Tibial artery (tissue), 4 donors: ENCODE measurements at regions not wholly inside any gene's neighbourhood (a gene's known extent, or its start where the extent isn't known, plus 50 kb on each side); places are given as distances from the start of the nearest gene placed in this dataset.

Experiments
- DNase-seq, 2 donors: peaks; one replicate each; pipeline ENCODE4 v3.0.0-alpha.2; 2019
- H3K27ac ChIP-seq, 2 donors: fragments of 200-600 bp; sonication (generic) in 1 of 2; 1 replicate in 1 of 2; 2 replicates in 1 of 2; pipeline ENCODE4 v1.5.1; 2018 to 2019; ENCODE audit warnings: mild to moderate bottlenecking in 1 of 2
- H3K27me3 ChIP-seq, 2 donors: fragments of 200-600 bp; sonication (generic) in 1 of 2; one replicate each; pipeline versions ENCODE4 v1.5.1 to v1.6.0; 2016 to 2019
- H3K36me3 ChIP-seq, 3 donors: fragments of 200-600 bp; sonication (generic) in 2 of 3; one replicate each; pipeline ENCODE4 v1.5.1; 2016 to 2019; ENCODE audit warnings: mild to moderate bottlenecking in 2 of 3
- H3K4me1 ChIP-seq, 4 donors: fragments of 200-600 bp; sonication (generic) in 2 of 4; 1 replicate in 3 of 4; 2 replicates in 1 of 4; pipeline ENCODE4 v1.5.1; 2016 to 2019
- H3K4me3 ChIP-seq, 2 donors: fragments of 200-600 bp; sonication (generic) in 1 of 2; 1 replicate in 1 of 2; 2 replicates in 1 of 2; pipeline ENCODE4 v1.5.1; 2018 to 2019; ENCODE audit warnings: mild to moderate bottlenecking in 2 of 2
- H3K9me3 ChIP-seq, 3 donors: fragments of 200-600 bp; sonication (generic) in 1 of 3; one replicate each; pipeline ENCODE4 v1.5.1; 2016 to 2019
- CTCF ChIP-seq, 2 experiments: fragments of 200-600 bp in 1 of 2; fragments of 450-650 bp in 1 of 2; IDR thresholded peaks; one replicate each; pipeline ENCODE4 v1.5.1; 2017 to 2019; ENCODE audit warnings: antibody characterized with exemption in 2 of 2, mild to moderate bottlenecking in 1 of 2, moderate library complexity in 1 of 2
- intact Hi-C: fragments of 100-400 bp; cut with DNase I; formaldehyde crosslinking; loops from one replicate; pipeline ENCODE4 v1.15.0; 2023; ENCODE audit warnings: low total_unique reads

GRCh38 chr3:145639875-145640274 is 521.1 kb downstream of the PLOD2 start:
- H3K4me1 ChIP-seq = no peaks in the 10 kb centered on the region
- H3K27ac ChIP-seq = no peak overlapping the region
- no peaks in the 10 kb centered on the region for H3K36me3 ChIP-seq
- no peaks in the 10 kb centered on the region for H3K27me3 ChIP-seq
- DNase-seq = no peak
- H3K4me3 ChIP-seq = no peak overlapping the region
- intact Hi-C loops = no loop called here
- H3K9me3 ChIP-seq = no peaks in the 10 kb centered on the region
- TF ChIP-seq CTCF (IDR thresholded peaks at IDR 0.05) = no peak

GRCh38 chr3:145648396-145648795 is 512.6 kb downstream of the PLOD2 start:
- H3K36me3 ChIP-seq = no peaks in the 10 kb centered on the region
- no peaks in the 10 kb centered on the region for H3K27me3 ChIP-seq
- H3K27ac ChIP-seq = no peak overlapping the region
- intact Hi-C loops = no loop called here
- DNase-seq = no peak
- H3K4me3 ChIP-seq = no peak overlapping the region
- no peaks in the 10 kb centered on the region for H3K9me3 ChIP-seq
- H3K4me1 ChIP-seq = no peaks in the 10 kb centered on the region
- no peak for TF ChIP-seq CTCF (IDR thresholded peaks at IDR 0.05)

GRCh38 chr3:145649368-145649887 is 511.6 kb downstream of the PLOD2 start:
- DNase-seq = no peak
- no peak for TF ChIP-seq CTCF (IDR thresholded peaks at IDR 0.05)
- Histone ChIP-seq H3K27me3 (no peaks in the 10 kb centered on the region), H3K27ac (no peak overlapping the region), H3K4me1 (no peaks in the 10 kb centered on the region), H3K4me3 (no peak overlapping the region), H3K9me3 (no peaks in the 10 kb centered on the region), H3K36me3 (no peaks in the 10 kb centered on the region)
- intact Hi-C loops = no loop called here

GRCh38 chr3:145650170-145650569 is 510.8 kb downstream of the PLOD2 start:
- Histone ChIP-seq H3K4me1 (no peaks in the 10 kb centered on the region), H3K4me3 (no peak overlapping the region), H3K9me3 (no peaks in the 10 kb centered on the region), H3K27ac (no peak overlapping the region), H3K27me3 (no peaks in the 10 kb centered on the region), H3K36me3 (no peaks in the 10 kb centered on the region)
- intact Hi-C loops = no loop called here
- TF ChIP-seq CTCF (IDR thresholded peaks at IDR 0.05) = no peak
- no peak for DNase-seq

GRCh38 chr3:145671121-145671520 is 489.9 kb downstream of the PLOD2 start:
- TF ChIP-seq CTCF (IDR thresholded peaks at IDR 0.05) = no peak
- Histone ChIP-seq H3K36me3 (no peaks in the 10 kb centered on the region), H3K27me3 (no peaks in the 10 kb centered on the region), H3K4me3 (no peak overlapping the region), H3K4me1 (no peaks in the 10 kb centered on the region), H3K27ac (no peak overlapping the region), H3K9me3 (no peaks in the 10 kb centered on the region)
- intact Hi-C loops = no loop called here
- no peak for DNase-seq

GRCh38 chr3:145673838-145674237 is 487.1 kb downstream of the PLOD2 start:
- no peak overlapping the region for H3K4me3 ChIP-seq
- no peak for DNase-seq
- no peak overlapping the region for H3K27ac ChIP-seq
- no peaks in the 10 kb centered on the region for H3K4me1 ChIP-seq
- no peak for TF ChIP-seq CTCF (IDR thresholded peaks at IDR 0.05)
- no peaks in the 10 kb centered on the region for H3K27me3 ChIP-seq
- H3K36me3 ChIP-seq = no peaks in the 10 kb centered on the region
- intact Hi-C loops = no loop called here
- H3K9me3 ChIP-seq = no peaks in the 10 kb centered on the region
